HEK293 (cell line): ENCODE measurements at regions not wholly inside any gene's neighbourhood (a gene's known extent, or its start where the extent isn't known, plus 50 kb on each side); places are given as distances from the start of the nearest gene placed in this dataset.

Experiments
- CTCF ChIA-PET: fragments of 350-600 bp; formaldehyde crosslinking; extraction: SDS; loops from one replicate; lab custom pipeline; 2021; ENCODE audit warnings: antibody characterized with exemption; lab: Yijun Ruan, JAX
- POLR2A ChIA-PET: fragments of 300-600 bp; formaldehyde crosslinking; extraction: SDS; loops from one replicate; lab custom pipeline; 2020; ENCODE audit warnings: antibody characterized with exemption, inconsistent platforms; lab: Yijun Ruan, JAX
- H3K27ac ChIP-seq: fragments of 200-500 bp; sonication (Bioruptor generic); 2 replicates; pipeline ENCODE4 v1.5.1; 2014; ENCODE audit warnings: low read depth, low read length, control low read depth, inconsistent platforms; ENCODE audit errors: extremely low read depth
- H3K36me3 ChIP-seq, 2 experiments: fragments of 200-500 bp in 1 of 2; sonication (Bioruptor generic) in 1 of 2; 1 replicate in 1 of 2; 2 replicates in 1 of 2; pipeline ENCODE4 v1.5.1; 2014 to 2017; ENCODE audit warnings: inconsistent platforms in 2 of 2, low read length in 2 of 2; ENCODE audit not compliant: control insufficient read depth in 2 of 2, insufficient read depth in 1 of 2
- H3K4me1 ChIP-seq: fragments of 200-500 bp; sonication (Bioruptor generic); 2 replicates; pipeline ENCODE4 v1.5.1; 2014; ENCODE audit warnings: mild to moderate bottlenecking, low read length, inconsistent platforms; ENCODE audit not compliant: control insufficient read depth, insufficient read depth
- H3K4me3 ChIP-seq: 2 replicates; pipeline ENCODE4 v1.5.1; 2011; ENCODE audit warnings: low read depth, mild to moderate bottlenecking, control low read depth, low read length, moderate library complexity
- H3K9me3 ChIP-seq: fragments of 200-500 bp; sonication (Bioruptor generic); 2 replicates; pipeline ENCODE4 v1.5.1; 2014; ENCODE audit warnings: low read depth, low read length, inconsistent platforms; ENCODE audit not compliant: control insufficient read depth, insufficient read depth
- HOXD13 ChIP-seq: sonication (generic); formaldehyde crosslinking; IDR thresholded peaks from 2 replicates; pipeline ENCODE4 v1.8.0; 2022; ENCODE audit warnings: missing genetic modification reagents, borderline replicate concordance
- KLF9 ChIP-seq: fragments of 450-650 bp; formaldehyde crosslinking; IDR thresholded peaks from 2 replicates; pipeline ENCODE4 v1.5.1; 2016; ENCODE audit warnings: missing biosample characterization, missing genetic modification characterization, low read depth
- MEIS1 ChIP-seq: sonication (generic); formaldehyde crosslinking; IDR thresholded peaks from 2 replicates; pipeline ENCODE4 v1.8.1; 2022; ENCODE audit warnings: missing genetic modification reagents, mild to moderate bottlenecking, borderline replicate concordance
- ZIC2 ChIP-seq: fragments of 450-650 bp; formaldehyde crosslinking; IDR thresholded peaks from 2 replicates; pipeline ENCODE4 v1.5.1; 2016; ENCODE audit warnings: missing biosample characterization, missing genetic modification characterization
- ZNF146 ChIP-seq: fragments of 450-650 bp; formaldehyde crosslinking; IDR thresholded peaks from 2 replicates; pipeline ENCODE4 v1.5.1; 2016; ENCODE audit warnings: missing biosample characterization, missing genetic modification characterization
- ZNF16 ChIP-seq: fragments of 450-650 bp; formaldehyde crosslinking; IDR thresholded peaks from 2 replicates; pipeline ENCODE4 v1.5.1; 2016; ENCODE audit warnings: low read depth, missing biosample characterization, missing genetic modification characterization
- ZNF175 ChIP-seq: fragments of 450-650 bp; formaldehyde crosslinking; IDR thresholded peaks from 2 replicates; pipeline ENCODE4 v1.5.1; 2016; ENCODE audit warnings: missing biosample characterization, missing genetic modification characterization
- ZNF211 ChIP-seq: fragments of 450-650 bp; formaldehyde crosslinking; IDR thresholded peaks from 2 replicates; pipeline ENCODE4 v1.5.1; 2016; ENCODE audit warnings: low read depth, missing biosample characterization, missing genetic modification characterization
- ZNF23 ChIP-seq: fragments of 450-650 bp; formaldehyde crosslinking; IDR thresholded peaks from 2 replicates; pipeline ENCODE4 v1.5.1; 2016; ENCODE audit warnings: missing biosample characterization, missing genetic modification characterization, borderline replicate concordance
- ZNF366 ChIP-seq: fragments of 450-650 bp; formaldehyde crosslinking; conservative IDR thresholded peaks from 2 replicates; pipeline ENCODE4 v1.5.1; 2016; ENCODE audit warnings: missing biosample characterization, missing genetic modification characterization
- ZNF416 ChIP-seq: fragments of 450-650 bp; formaldehyde crosslinking; IDR thresholded peaks from 2 replicates; pipeline ENCODE4 v1.5.1; 2016; ENCODE audit warnings: missing biosample characterization, missing genetic modification characterization
- ZNF555 ChIP-seq: fragments of 450-650 bp; formaldehyde crosslinking; conservative IDR thresholded peaks from 2 replicates; pipeline ENCODE4 v1.5.1; 2017; ENCODE audit warnings: missing biosample characterization, mild to moderate bottlenecking, missing genetic modification characterization, inconsistent platforms
- ZNF561 ChIP-seq: fragments of 450-650 bp; IDR thresholded peaks from 2 replicates; pipeline ENCODE4 v1.5.1; 2018; ENCODE audit warnings: missing biosample characterization, missing genetic modification characterization, borderline replicate concordance
- ZNF701 ChIP-seq: fragments of 450-650 bp; formaldehyde crosslinking; IDR thresholded peaks from 2 replicates; pipeline ENCODE4 v1.5.1; 2016; ENCODE audit warnings: missing biosample characterization, missing genetic modification characterization
- ZNF843 ChIP-seq: fragments of 450-650 bp; formaldehyde crosslinking; IDR thresholded peaks from 2 replicates; pipeline ENCODE4 v1.5.1; 2016; ENCODE audit warnings: missing biosample characterization, missing genetic modification characterization
- ZSCAN16 ChIP-seq: fragments of 450-650 bp; formaldehyde crosslinking; IDR thresholded peaks from 2 replicates; pipeline ENCODE4 v1.5.1; 2016; ENCODE audit warnings: missing biosample characterization, missing genetic modification characterization
- TF ChIP-seq, protein P1 (sequence below): fragments of 450-650 bp; formaldehyde crosslinking; IDR thresholded peaks from 2 replicates; pipeline ENCODE4 v1.5.1; 2016; ENCODE audit warnings: missing biosample characterization, missing genetic modification characterization
- TF ChIP-seq, protein P2 (sequence below): fragments of 450-650 bp; formaldehyde crosslinking; IDR thresholded peaks from 2 replicates; pipeline ENCODE4 v1.5.1; 2016; ENCODE audit warnings: missing biosample characterization, missing genetic modification characterization
- TF ChIP-seq, protein P3 (sequence below): fragments of 450-650 bp; formaldehyde crosslinking; IDR thresholded peaks from 2 replicates; pipeline ENCODE4 v1.5.1; 2016; ENCODE audit warnings: missing biosample characterization, missing genetic modification characterization
- TF ChIP-seq, protein P4 (sequence below): fragments of 450-650 bp; formaldehyde crosslinking; IDR thresholded peaks from 2 replicates; pipeline ENCODE4 v1.5.1; 2016; ENCODE audit warnings: missing biosample characterization, missing genetic modification characterization

DNA sequence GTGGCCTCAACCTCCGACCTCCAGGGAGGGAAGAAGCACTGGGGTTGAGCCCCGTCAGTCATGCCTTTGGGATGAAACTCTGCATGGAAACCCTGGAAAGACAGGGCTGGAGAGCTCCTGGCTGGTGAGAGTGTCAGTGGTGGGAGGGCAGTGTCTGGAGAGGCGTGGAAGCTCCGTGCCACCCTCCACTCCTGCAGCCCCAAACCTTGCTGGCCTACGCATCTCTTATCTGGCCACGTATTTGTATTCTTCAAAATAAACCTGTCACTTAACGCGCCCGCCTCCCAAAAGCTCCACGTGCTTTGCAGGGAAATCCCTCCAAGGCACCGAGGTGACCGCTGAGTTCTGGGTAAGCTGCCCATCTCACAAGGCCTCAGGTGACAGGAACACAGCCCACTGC, 84.3 kb downstream of the TEX29 start (continued):
- TF ChIP-seq KLF9, result no peak
- TF ChIP-seq ZNF561 (tag by site-specific recombination), result no peak
- no peak for TF ChIP-seq ZNF23
- no peak for TF ChIP-seq ZNF843 (tag by site-specific recombination)
- TF ChIP-seq, protein P1, sequence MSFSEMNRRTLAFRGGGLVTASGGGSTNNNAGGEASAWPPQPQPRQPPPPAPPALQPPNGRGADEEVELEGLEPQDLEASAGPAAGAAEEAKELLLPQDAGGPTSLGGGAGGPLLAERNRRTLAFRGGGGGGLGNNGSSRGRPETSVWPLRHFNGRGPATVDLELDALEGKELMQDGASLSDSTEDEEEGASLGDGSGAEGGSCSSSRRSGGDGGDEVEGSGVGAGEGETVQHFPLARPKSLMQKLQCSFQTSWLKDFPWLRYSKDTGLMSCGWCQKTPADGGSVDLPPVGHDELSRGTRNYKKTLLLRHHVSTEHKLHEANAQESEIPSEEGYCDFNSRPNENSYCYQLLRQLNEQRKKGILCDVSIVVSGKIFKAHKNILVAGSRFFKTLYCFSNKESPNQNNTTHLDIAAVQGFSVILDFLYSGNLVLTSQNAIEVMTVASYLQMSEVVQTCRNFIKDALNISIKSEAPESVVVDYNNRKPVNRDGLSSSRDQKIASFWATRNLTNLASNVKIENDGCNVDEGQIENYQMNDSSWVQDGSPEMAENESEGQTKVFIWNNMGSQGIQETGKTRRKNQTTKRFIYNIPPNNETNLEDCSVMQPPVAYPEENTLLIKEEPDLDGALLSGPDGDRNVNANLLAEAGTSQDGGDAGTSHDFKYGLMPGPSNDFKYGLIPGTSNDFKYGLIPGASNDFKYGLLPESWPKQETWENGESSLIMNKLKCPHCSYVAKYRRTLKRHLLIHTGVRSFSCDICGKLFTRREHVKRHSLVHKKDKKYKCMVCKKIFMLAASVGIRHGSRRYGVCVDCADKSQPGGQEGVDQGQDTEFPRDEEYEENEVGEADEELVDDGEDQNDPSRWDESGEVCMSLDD, result no peak
- TF ChIP-seq ZNF701 (tag by site-specific recombination), result no peak
- TF ChIP-seq, protein P2, sequence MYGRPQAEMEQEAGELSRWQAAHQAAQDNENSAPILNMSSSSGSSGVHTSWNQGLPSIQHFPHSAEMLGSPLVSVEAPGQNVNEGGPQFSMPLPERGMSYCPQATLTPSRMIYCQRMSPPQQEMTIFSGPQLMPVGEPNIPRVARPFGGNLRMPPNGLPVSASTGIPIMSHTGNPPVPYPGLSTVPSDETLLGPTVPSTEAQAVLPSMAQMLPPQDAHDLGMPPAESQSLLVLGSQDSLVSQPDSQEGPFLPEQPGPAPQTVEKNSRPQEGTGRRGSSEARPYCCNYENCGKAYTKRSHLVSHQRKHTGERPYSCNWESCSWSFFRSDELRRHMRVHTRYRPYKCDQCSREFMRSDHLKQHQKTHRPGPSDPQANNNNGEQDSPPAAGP, result no peak
- TF ChIP-seq, all 188 proteins: peak for 0

DNA sequence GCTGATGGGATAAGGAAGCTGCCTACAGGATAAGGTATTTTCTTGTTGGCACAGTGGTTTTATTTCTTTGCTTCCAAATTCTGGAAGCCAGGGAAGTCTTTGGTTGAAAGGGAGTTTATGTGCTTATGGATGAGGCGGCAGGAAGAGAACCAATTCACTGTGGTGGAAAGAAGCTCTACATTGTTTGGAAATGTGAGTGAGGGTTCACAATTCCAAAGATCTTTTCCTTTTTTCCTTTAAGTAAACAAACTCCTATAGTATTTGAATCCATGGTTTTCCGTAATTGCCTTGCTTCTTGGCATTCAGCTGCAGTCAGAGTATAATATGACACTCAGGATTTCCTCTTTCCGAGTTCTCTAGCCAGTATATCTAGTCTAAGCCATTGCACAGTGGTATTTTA, 86.2 kb downstream of the TEX29 start:
- TF ChIP-seq ZNF211, result no peak
- TF ChIP-seq, protein P3, sequence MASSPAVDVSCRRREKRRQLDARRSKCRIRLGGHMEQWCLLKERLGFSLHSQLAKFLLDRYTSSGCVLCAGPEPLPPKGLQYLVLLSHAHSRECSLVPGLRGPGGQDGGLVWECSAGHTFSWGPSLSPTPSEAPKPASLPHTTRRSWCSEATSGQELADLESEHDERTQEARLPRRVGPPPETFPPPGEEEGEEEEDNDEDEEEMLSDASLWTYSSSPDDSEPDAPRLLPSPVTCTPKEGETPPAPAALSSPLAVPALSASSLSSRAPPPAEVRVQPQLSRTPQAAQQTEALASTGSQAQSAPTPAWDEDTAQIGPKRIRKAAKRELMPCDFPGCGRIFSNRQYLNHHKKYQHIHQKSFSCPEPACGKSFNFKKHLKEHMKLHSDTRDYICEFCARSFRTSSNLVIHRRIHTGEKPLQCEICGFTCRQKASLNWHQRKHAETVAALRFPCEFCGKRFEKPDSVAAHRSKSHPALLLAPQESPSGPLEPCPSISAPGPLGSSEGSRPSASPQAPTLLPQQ (tag by site-specific recombination), result no peak
- TF ChIP-seq ZNF555 (tag by site-specific recombination), result no peak
- no peak for TF ChIP-seq ZNF146 (tag by site-specific recombination)
- TF ChIP-seq ZNF416 (tag by site-specific recombination), result no peak
- H3K9me3 ChIP-seq, result no peaks in the 10 kb centered on the region
- CTCF ChIA-PET, result interaction anchor here (0.7 kb wide), 1 partner anchor 21 kb away, joined by 3 read pairs; no protein-coding TSS in a partner anchor

DNA sequence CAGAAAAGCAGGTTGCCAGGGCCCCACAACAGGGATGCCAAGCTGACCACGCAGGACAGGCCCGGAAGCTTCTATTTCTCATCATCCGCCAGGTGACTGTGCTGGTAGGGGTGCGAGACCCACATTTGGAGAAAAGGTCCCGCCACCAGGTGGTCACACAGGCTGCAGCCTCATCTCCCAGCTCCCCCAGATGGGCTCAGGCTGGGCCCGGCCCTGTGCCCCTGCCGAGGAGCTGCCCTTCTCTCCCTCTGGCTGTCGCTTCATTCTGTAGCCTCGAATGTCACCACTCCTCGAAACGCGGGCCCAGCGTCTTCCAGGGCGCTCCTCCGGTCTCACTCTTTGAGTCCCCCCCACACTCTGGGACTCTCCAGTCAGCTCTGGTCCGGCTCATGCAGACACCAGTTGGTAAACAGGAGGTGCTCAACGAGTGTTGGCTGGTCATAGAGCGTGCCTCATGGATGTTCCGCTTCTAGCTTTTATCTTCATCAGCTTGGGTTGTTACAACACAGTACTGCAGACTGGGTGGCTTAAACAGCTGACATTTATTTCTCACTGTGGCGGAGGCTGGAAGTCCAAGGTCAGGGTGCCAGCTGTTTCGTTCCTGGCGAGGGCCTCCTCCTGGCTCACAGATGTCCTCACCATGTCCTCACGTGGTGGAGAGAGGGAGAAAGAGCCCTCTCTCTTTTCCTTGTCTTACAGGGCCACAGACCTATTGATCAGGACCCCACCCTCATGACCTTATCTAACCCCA, 87.1 kb downstream of the TEX29 start:
- H3K36me3 ChIP-seq, result no peaks in the 10 kb centered on the region
- TF ChIP-seq, protein P4, sequence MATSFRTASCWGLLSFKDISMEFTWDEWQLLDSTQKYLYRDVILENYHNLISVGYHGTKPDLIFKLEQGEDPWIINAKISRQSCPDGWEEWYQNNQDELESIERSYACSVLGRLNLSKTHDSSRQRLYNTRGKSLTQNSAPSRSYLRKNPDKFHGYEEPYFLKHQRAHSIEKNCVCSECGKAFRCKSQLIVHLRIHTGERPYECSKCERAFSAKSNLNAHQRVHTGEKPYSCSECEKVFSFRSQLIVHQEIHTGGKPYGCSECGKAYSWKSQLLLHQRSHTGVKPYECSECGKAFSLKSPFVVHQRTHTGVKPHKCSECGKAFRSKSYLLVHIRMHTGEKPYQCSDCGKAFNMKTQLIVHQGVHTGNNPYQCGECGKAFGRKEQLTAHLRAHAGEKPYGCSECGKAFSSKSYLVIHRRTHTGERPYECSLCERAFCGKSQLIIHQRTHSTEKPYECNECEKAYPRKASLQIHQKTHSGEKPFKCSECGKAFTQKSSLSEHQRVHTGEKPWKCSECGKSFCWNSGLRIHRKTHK, result no peak
- no peak for TF ChIP-seq ZIC2 (tag by site-specific recombination)
- no peak for TF ChIP-seq ZSCAN16
- no peak for TF ChIP-seq ZNF16 (tag by site-specific recombination)
- TF ChIP-seq ZNF366, result no peak
- TF ChIP-seq ZNF175 (tag by site-specific recombination), result no peak
- TF ChIP-seq MEIS1, result no peak
- TF ChIP-seq HOXD13 (CRISPR knock-in tag), result no peak
- TF ChIP-seq, all 188 proteins: peak for 0
- POLR2A ChIA-PET, result no interaction called here
- Histone ChIP-seq H3K27ac (no peak overlapping the region), H3K4me3 (no peak overlapping the region), H3K4me1 (no peaks in the 10 kb centered on the region), H3K9me3 (no peaks in the 10 kb centered on the region)
- CTCF ChIA-PET, result interaction anchor here (0.7 kb wide), 2 partner anchors 20 to 187 kb away, joined by 3 read pairs; no protein-coding TSS in a partner anchor

More for the DNA sequence above, 86.2 kb downstream of the TEX29 start:
- Histone ChIP-seq H3K4me1 (no peaks in the 10 kb centered on the region), H3K36me3 (no peaks in the 10 kb centered on the region), H3K27ac (no peak overlapping the region), H3K4me3 (no peak overlapping the region)
- POLR2A ChIA-PET, result no interaction called here
